CD4-positive, alpha-beta T cell treated with Interferon alpha-2 for 1 hour (primary cell): ENCODE measurements at regions not wholly inside any gene's neighbourhood (a gene's known extent, or its start where the extent isn't known, plus 50 kb on each side); places are given as distances from the start of the nearest gene placed in this dataset.

Experiments used
- DNase-seq, 2 donors: peaks; one replicate each; pipeline ENCODE4 v3.0.0-alpha.2; 2020 to 2022

- no peak for DNase-seq
These were observed 485.4 kb downstream of the TNS1 start for GRCh38 chr2:217517402-217517801.

DNA sequence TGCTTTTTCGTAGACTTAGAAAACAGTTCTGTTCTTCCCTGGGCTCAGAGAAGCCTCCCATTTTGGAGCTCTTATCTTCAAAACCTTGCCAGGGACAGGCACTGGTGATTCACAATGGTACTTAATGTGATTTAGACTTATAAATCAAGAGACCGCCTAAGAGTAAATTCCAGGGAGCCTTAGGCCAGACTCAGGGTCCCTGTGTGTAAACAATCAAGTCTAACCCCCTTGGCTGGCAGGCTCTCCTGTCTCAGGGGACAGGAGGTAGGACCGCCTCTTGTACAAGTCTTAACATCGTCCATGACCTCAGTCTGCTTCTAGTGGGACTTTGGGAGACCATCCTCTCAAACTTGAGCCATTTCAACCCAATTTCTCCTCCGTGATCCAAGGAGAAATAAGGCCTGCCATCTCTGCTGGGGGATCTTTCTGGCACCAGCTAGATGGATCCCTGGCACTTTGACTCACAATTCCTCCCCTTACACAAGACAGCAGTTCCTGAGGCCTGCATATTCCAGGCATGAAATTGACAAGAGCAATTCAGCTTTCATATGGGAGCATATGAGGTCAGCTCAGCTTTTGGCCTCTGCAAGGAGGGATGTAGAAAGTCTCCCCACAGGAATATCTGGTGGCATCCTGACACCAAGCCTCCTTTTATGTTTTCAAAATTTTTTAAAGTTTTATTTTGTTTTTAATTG, 487.0 kb downstream of the TNS1 start:
- DNase-seq = no peak

- DNase-seq = no peak
These were observed 489.5 kb downstream of the TNS1 start for GRCh38 chr2:217513258-217513657.

GRCh38 chr2:217512728-217513127, 490.1 kb downstream of the TNS1 start:
- DNase-seq = no peak

DNA sequence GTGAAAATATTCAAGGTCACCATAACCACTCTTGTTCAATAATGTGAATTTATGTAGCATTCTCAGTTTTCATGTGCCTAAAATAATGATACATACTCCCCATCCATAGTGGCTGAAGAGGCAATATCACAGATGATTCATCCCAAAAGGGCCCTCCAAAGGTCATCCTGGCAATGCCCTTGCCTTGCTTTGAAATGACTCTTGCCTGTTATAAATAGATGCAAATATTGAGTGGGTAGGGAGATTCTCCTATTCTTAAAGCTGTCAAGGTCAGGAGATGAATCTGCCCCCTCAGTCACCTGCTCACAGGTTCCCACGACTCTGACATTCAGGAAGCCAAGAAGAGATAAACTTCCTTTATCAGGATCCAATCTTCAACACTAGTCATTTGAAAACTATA, 490.5 kb downstream of the TNS1 start:
- DNase-seq = no peak

GRCh38 chr2:217511850-217512249, 490.9 kb downstream of the TNS1 start:
- DNase-seq = no peak

DNA sequence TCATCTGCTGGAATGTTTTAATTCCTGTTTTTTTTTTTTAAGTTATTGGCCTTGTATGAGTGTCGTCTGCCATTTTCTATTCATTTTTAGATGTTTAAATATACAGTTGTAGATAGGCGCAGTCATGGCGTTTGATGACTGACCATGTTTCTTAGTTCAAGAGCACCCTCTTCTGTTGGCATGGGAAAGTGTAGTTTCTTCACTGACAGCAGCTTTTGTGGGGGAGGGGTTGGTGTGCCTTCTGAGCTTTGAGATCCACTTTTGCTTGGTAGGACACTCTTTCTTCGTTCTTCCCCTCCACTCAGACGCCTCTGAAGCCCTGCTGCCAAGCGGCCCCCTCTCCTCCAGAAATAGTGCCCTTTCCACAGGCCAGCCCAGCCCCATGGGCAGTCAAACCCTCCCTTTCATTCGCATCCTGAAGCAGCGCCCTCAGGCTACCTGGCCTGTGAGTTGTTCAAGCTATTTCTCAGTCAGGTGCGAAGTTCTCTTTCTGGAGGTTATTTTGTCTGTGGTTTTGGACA, 492.0 kb downstream of the TNS1 start:
- peak; percentile 21 to 44 for DNase-seq

DNA sequence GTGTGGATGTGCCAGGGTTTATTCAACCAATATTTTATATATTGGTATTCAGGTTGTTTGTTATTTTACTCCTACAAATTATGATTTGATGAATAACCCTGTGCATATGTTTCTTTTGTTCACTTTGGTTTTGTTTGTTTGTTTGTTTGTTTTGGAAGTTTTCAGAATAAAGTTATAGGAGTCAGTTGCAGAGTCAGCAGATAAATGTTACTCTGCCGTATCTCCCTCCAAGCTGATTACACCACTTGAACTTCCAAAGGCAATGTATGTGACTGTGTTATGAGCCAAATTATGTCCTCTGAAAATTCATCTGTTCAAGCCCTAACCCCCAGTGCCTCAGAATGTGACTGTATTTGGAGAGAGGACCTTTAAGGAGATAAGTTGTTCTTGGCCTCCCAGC, 497.5 kb downstream of the TNS1 start:
- no peak for DNase-seq

- no peak for DNase-seq
These were observed 500.9 kb downstream of the TNS1 start for GRCh38 chr2:217501887-217502286.

DNA sequence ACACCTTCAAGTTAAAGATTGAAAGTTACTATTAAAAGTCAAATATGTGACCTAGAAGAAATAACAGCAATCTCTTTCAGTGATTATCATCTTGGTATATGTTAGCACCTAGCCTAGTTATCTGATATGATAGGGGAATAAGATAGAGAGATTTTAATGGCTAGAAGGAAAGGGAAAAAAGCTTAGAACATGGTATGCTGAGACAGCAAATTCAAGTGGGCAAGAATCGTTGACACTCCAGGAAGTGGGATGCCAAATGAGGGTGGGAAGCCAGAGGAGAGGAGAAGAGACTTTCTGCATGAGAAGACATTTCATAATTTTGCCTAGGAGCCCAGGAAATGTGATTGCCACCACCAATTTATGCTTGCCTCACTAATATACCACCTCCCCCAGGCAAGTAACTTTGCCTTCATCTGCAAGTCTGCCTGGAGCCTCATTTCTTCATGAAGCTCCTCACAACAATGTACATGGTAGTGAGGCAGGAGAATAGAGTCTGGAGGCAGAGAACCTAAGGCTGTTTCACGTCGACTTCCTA, 504.9 kb downstream of the TNS1 start:
- DNase-seq = no peak

DNA sequence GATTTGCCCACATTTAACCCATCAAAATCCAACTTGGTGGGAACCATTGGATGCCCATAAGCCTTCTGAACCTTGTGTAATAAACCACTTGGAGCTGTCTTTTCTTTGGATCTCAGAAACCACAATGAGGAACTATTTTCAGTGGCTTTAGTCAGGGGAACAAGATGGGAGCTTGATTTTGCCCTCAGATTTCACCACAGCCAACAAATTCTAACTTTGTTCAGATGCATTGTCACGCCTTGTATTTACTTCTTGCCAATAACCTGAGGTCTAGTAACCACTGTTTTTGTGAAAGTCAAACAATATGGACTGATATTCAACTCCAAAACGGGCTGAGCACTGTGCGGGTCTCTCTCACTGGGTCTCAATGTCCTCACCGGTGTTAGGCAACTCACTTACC, 508.2 kb downstream of the TNS1 start:
- no peak for DNase-seq

- DNase-seq = no peak
These were observed 511.5 kb downstream of the TNS1 start for GRCh38 chr2:217491271-217491670.

DNA sequence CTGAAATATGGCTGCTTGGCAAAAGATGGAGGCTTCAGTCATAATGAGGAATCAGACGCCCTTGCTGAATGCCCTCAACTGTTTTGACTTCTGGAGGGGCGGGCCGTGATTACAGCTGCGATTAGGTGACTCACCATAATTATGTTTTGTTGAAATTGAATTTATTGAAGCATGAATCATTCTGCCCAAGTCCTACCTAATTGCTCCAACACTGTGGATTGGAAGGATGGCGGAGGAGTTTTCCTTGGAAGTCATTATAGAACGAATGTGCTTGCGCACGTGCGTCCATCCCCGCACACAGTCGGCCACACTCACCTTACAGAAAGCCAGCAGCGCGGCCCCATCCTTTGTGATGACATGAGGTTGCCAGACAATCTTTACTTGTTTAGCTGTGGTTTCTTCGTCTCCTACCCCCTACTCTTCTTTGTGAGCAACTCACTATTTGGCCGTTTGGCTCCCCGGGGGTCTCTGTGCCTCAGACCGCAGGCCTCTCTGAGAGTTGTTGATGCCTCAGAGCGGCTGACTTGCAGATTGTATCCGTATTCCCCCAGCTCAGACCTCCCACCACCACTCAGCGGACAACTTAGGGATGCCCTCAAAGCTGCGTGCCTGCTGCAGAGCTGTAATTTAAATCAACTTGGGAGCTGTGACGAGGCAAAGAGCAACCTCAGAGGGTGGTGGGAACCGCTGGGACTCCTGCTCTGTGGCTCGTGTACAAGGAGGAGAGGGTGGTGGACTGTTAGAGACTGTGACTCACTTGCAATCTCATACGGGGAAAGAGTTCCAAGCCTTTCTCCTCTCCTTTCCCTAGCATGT, 513.4 kb downstream of the TNS1 start:
- no peak for DNase-seq

GRCh38 chr2:217484046-217484445, 518.7 kb downstream of the TNS1 start:
- DNase-seq = no peak

GRCh38 chr2:217482056-217482710, 520.6 kb downstream of the TNS1 start:
- DNase-seq = no peak

DNA sequence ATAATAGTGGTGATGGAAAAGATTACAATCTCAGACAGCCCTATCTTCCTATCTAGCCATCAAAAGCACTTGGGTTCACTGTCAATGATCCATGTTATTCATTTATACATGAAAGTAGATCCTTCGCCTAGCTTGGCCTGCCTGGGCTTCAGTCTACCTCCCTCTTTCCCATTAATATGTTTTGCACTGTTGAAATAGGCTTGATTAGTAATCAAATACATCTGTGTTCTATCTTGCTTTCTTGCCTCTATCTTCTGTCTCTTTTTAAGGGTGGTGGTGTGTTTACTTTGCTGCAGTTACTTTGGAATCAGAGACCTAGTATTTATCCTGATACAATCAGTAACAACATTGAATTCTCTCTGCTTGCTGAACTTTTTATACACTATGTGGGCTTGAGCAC, 521.2 kb downstream of the TNS1 start:
- no peak for DNase-seq

- DNase-seq = no peak
These were observed 523.2 kb downstream of the TNS1 start for GRCh38 chr2:217479566-217479965.

- no peak for DNase-seq
These were observed 523.9 kb downstream of the TNS1 start for GRCh38 chr2:217478831-217479455.

DNA sequence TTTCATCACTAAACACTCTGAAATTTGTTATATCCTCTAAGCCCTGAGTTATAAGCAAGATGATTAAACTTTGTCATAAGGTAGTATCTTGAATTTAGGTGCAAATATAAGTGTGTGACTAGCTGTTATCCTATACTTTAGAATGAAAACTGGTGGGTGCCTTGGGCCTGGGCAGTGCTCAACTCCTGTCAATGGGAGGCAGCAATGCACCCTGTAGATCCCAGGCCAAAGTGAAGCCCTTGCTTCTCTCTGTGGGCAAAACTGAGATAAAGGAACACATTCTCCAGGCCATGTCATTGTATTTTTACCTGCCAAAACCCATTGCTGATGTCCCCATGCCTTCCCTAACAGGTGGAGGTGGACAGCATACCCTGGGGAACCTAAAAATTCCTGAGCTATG, 525.2 kb downstream of the TNS1 start:
- no peak for DNase-seq

DNA sequence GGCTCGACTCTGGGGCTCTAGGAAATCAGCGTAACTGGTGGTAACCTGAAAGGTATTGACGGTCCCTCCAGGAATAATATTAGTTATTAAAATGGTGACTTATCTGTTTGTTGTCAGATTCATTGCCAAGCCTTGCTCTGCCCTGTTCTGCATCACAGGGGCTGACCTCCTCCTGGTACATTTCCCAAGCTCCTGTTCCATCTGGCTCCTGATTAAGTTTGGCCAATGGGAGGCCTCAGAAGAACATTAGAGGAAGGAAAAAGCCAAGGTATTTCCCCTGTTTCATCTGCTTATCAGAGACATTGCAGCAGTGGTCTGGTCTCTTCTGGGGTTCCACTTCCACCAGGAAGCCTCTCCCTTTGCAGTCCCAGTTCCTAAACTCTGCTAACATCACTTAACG, 527.0 kb downstream of the TNS1 start:
- no peak for DNase-seq

DNA sequence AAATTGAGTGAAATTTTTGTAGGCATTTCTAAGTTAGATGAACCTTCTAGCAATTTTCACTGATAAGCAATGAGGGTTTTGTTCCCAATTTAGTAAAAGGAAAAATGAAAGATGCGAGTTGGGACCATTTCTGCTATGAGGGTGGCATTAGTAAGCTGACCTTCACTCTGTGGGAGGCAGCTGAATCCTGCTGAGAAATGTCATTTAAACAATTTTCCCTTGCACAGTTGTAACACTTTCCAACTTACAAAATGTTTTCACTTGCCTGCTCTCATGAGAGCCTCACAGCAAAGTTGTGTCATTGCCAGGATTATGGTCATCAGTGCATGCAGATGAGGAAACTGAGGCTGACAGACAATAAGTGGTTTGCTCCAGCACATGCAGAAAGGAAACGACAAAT, 527.7 kb downstream of the TNS1 start:
- DNase-seq = no peak

DNA sequence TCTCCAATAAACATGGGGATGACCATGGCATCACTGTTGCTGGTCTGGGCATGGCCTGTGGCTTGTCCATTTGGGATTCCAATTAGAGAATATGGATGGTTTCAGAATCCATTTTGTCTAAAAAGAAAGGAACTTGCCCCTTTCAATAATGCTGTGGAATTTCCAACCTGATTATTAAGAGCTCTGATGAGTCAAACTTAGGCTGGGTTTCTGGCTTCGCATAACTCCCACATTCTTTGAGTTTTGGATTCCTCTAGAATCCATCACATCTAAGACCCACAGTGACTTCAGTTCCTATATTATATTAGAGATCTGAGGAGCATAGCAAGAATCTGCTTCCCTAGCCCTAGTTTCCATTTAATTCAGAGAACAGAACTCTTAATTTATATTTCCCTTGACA, 531.5 kb downstream of the TNS1 start:
- no peak for DNase-seq

DNA sequence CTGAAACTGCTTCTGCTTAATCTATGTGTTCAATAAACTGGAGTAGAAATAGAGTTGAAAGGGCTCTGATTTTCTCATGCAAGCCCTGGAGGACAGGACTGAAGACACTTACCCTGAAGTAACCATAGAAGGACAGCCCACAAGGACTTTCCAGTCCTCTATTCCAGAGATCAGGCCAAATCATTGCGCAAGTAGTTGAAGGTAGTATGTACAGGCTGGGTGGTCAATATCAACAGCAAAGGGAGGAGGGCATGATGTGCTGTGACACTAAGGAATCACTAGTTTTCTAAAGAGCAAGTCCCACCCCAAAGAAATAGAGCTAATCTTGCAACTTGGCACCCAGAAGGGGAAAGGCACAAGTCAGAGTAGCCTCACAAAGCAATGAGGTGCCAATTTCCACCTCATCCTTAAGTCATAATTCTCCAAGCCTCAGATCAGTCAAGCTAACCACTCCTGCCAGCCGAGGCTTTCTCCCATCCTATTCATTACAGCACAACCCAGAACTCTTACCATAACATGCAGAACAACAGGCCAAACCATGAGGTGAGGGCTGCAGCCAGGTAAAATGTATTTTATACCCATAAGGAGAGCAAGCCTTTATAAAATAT, 533.5 kb downstream of the TNS1 start:
- no peak for DNase-seq
